ENCODE measurements at regions not wholly inside any gene's neighbourhood (a gene's known extent, or its start where the extent isn't known, plus 50 kb on each side); places are given as distances from the start of the nearest gene placed in this dataset.

DNA sequence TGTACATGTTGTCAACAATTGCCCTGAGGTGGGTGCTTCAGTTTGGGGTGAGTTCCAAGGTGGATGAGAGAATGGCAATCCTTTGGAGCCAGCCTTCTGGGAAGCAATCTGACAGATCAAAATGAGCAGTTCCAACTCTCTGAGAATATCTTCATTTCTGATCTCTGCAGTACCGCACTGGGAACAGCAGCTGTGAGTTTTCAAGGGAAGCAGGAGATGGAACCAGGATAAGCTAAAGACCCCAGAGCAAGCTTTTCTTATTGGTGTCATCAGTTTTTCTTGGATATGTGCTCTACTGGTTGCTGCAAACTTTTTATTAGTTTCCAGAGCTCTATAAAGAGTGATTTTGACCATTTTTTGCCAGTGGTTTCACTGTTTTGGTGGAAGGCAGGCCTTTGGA is 94.7 kb downstream of the KCNJ12 start:
- H3K27me3 Mint-ChIP-seq (ENCODE audit: low read depth) = peaks cover 30% of the 10 kb centered on the region
- peaks cover 10 to 13% of the 10 kb centered on the region in 2 experiments for H3K9me3 Mint-ChIP-seq
- H3K18ac ChIP-seq (ENCODE audit: insufficient read length, low read depth, low read length) = no peak overlapping the region
- H3K36me3 Mint-ChIP-seq (ENCODE audit: insufficient read depth in 1 of 3, low read depth in 3 of 3) = peaks cover 0 to 3% (median 0%) of the 10 kb centered on the region in 3 experiments; a peak in 2 of 7 replicates
- H3K9ac ChIP-seq (ENCODE audit: extremely low read depth, insufficient read length, low read length) = no peak overlapping the region
- peaks cover 10 to 11% of the 10 kb centered on the region in 2 experiments for H3K4me1 Mint-ChIP-seq
- H3K27ac Mint-ChIP-seq = no peak overlapping the region
- H3K4ac ChIP-seq (ENCODE audit: low read depth, low read length) = no peak overlapping the region
- no peaks in the 10 kb centered on the region for H3K27me3 ChIP-seq (ENCODE audit: insufficient read depth, low read length)
- no peak overlapping the region for H3T11ph ChIP-seq (ENCODE audit: low read length)
- WGBS (ENCODE audit: extremely low coverage, insufficient read length, low lambda C conversion rate) = no CpG with 5 or more reads among the region's 1 CpG
- no peak overlapping the region for H2BK12ac ChIP-seq (ENCODE audit: insufficient read length, low read depth, low read length)
- no peak overlapping the region for H3K23ac ChIP-seq (ENCODE audit: insufficient read length, low read depth, low read length)
- no peak for DNase-seq
- no peak overlapping the region for H3K4me3 Mint-ChIP-seq
- no peak overlapping the region for H2AFZ ChIP-seq (ENCODE audit: low read length)
- no peak overlapping the region for H2BK15ac ChIP-seq (ENCODE audit: low read depth, low read length)
- no peak overlapping the region for H3K56ac ChIP-seq (ENCODE audit: insufficient read length, low read depth, low read length)
- no peak overlapping the region for H3K27ac ChIP-seq (ENCODE audit: insufficient read length, low read depth, low read length)
- H2BK5ac ChIP-seq (ENCODE audit: insufficient read length, low read length) = no peak overlapping the region
- H4K20me1 ChIP-seq (ENCODE audit: control insufficient read depth, insufficient read depth, insufficient read length) = no peaks in the 10 kb centered on the region
- no peak overlapping the region for H3K4me2 ChIP-seq (ENCODE audit: insufficient read depth, insufficient read length, low read length)
- no peaks in the 10 kb centered on the region for H3K23me2 ChIP-seq (ENCODE audit: insufficient read length, low read depth, low read length, poor library complexity, severe bottlenecking)
- H3K79me1 ChIP-seq (ENCODE audit: insufficient read depth, low read depth, low read length, poor library complexity, severe bottlenecking) = no peaks in the 10 kb centered on the region
- H3K79me2 ChIP-seq (ENCODE audit: insufficient read depth, low read length) = no peaks in the 10 kb centered on the region
- H2BK20ac ChIP-seq (ENCODE audit: low read depth, low read length, poor library complexity, severe bottlenecking) = no peak overlapping the region
- H4K91ac ChIP-seq (ENCODE audit: insufficient read length, low read depth, low read length) = no peak overlapping the region
- H4K8ac ChIP-seq (replicated peaks; ENCODE audit: insufficient read length, low read depth, low read length) = no peak overlapping the region
- H3K9me3 ChIP-seq (ENCODE audit: control insufficient read depth, low read depth, low read length) = no peaks in the 10 kb centered on the region
- no peaks in the 10 kb centered on the region for H3K4me1 ChIP-seq (ENCODE audit: insufficient read depth, low read length)
- TF ChIP-seq, protein P1, sequence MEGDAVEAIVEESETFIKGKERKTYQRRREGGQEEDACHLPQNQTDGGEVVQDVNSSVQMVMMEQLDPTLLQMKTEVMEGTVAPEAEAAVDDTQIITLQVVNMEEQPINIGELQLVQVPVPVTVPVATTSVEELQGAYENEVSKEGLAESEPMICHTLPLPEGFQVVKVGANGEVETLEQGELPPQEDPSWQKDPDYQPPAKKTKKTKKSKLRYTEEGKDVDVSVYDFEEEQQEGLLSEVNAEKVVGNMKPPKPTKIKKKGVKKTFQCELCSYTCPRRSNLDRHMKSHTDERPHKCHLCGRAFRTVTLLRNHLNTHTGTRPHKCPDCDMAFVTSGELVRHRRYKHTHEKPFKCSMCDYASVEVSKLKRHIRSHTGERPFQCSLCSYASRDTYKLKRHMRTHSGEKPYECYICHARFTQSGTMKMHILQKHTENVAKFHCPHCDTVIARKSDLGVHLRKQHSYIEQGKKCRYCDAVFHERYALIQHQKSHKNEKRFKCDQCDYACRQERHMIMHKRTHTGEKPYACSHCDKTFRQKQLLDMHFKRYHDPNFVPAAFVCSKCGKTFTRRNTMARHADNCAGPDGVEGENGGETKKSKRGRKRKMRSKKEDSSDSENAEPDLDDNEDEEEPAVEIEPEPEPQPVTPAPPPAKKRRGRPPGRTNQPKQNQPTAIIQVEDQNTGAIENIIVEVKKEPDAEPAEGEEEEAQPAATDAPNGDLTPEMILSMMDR (conservative IDR thresholded peaks at IDR 0.05) = no peak
- H2BK120ac ChIP-seq (ENCODE audit: low read depth, low read length, poor library complexity, severe bottlenecking) = no peak overlapping the region
- no peak overlapping the region for H4K5ac ChIP-seq (ENCODE audit: insufficient read length, low read depth, low read length)
- no peak overlapping the region for H2AK5ac ChIP-seq (ENCODE audit: insufficient read length, low read length)
- no peak overlapping the region for H3K14ac ChIP-seq (ENCODE audit: insufficient read depth, low read length)

Data from H9 (cell line).